Breast epithelium (tissue), 3 donors: ENCODE measurements at regions not wholly inside any gene's neighbourhood (a gene's known extent, or its start where the extent isn't known, plus 50 kb on each side); places are given as distances from the start of the nearest gene placed in this dataset.

ENCODE experiments used
- CTCF ChIP-seq, 3 donors: fragments of 450-650 bp; IDR thresholded peaks; one replicate each; pipeline ENCODE4 v1.5.1; 2016 to 2017; ENCODE audit warnings: antibody characterized with exemption in 3 of 3, mild to moderate bottlenecking in 3 of 3, moderate library complexity in 3 of 3
- POLR2A ChIP-seq: fragments of 450-650 bp; IDR thresholded peaks from one replicate; pipeline ENCODE4 v1.6.1; 2016; ENCODE audit warnings: antibody characterized with exemption, mild to moderate bottlenecking, moderate library complexity
- POLR2AphosphoS5 ChIP-seq, 3 donors: sonication (generic); formaldehyde crosslinking; IDR thresholded peaks; one replicate each; pipeline ENCODE4 v1.6.1; 2017; ENCODE audit warnings: antibody characterized with exemption in 3 of 3

GRCh38 chr3:17891139-17891856 is 148.9 kb upstream of the TBC1D5 start:
- TF ChIP-seq CTCF (IDR thresholded peaks at IDR 0.05) (no peak), POLR2AphosphoS5 (IDR thresholded peaks at IDR 0.05) (no peak), POLR2A (no peak)
